ENCODE measurements at regions not wholly inside any gene's neighbourhood (a gene's known extent, or its start where the extent isn't known, plus 50 kb on each side); places are given as distances from the start of the nearest gene placed in this dataset.

DNA sequence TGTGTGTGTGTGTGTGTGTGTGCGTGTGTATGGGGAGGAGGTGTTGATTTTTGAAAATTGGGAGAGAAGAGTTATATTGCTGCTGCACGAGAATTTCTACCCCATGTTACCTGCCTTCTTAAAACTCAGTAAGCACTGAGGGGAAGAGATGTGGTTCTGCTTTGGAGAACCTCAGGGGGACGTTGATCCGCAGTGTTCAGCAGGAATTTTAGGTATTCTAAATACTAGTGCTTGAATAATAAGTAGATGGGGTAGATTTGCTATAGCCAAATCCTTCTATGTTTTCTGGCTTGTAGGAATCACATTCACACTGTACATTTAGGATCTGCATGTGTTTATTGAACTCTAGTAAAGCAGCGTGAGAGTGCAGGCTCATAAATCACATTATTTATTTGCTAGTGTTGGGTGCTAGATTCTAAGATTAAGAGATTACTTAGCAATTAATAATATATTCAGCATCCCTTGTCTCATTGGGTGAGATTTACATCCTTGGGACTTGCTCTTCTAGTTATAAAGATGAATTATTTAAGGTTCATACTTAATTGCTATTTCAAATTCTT, 268.1 kb downstream of the MFSD1 start:
- H3K9ac ChIP-seq (ENCODE audit: extremely low read depth, low read length, poor library complexity, severe bottlenecking), result no peak overlapping the region
- no peaks in the 10 kb centered on the region for H3K9me3 ChIP-seq (ENCODE audit: control insufficient read depth, low read length)
- Mint-ChIP-seq H3K4me3 (no peak overlapping the region), H3K27me3 (ENCODE audit: insufficient read depth) (no peaks in the 10 kb centered on the region), H3K27ac (no peak overlapping the region), H3K9me3 (no peaks in the 10 kb centered on the region), H3K36me3 (ENCODE audit: low read depth) (no peaks in the 10 kb centered on the region), H3K4me1 (peaks cover 10% of the 10 kb centered on the region)
- WGBS, 2 experiments (ENCODE audit: insufficient coverage in 1 of 2, insufficient read length in 1 of 2), result 86% methylated on average over 4 of the region's 5 CpGs; no CpG with 5 or more reads in 1 of the 2 experiments
- H3K27ac ChIP-seq (ENCODE audit: low read depth, low read length), result no peak overlapping the region
- H3K27me3 ChIP-seq (ENCODE audit: control insufficient read depth, insufficient read depth, low read length, poor library complexity, severe bottlenecking), result no peaks in the 10 kb centered on the region
- no peak for DNase-seq
- TF ChIP-seq, protein P1, sequence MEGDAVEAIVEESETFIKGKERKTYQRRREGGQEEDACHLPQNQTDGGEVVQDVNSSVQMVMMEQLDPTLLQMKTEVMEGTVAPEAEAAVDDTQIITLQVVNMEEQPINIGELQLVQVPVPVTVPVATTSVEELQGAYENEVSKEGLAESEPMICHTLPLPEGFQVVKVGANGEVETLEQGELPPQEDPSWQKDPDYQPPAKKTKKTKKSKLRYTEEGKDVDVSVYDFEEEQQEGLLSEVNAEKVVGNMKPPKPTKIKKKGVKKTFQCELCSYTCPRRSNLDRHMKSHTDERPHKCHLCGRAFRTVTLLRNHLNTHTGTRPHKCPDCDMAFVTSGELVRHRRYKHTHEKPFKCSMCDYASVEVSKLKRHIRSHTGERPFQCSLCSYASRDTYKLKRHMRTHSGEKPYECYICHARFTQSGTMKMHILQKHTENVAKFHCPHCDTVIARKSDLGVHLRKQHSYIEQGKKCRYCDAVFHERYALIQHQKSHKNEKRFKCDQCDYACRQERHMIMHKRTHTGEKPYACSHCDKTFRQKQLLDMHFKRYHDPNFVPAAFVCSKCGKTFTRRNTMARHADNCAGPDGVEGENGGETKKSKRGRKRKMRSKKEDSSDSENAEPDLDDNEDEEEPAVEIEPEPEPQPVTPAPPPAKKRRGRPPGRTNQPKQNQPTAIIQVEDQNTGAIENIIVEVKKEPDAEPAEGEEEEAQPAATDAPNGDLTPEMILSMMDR (conservative IDR thresholded peaks at IDR 0.05), result no peak
- no peaks in the 10 kb centered on the region for H3K36me3 ChIP-seq (ENCODE audit: control insufficient read depth, insufficient read depth, low read length)
- H3K4me3 ChIP-seq (ENCODE audit: low read length), result no peak overlapping the region
- H3K4me1 ChIP-seq (ENCODE audit: control insufficient read depth, insufficient read depth, low read length), result peaks cover 5% of the 10 kb centered on the region

DNA sequence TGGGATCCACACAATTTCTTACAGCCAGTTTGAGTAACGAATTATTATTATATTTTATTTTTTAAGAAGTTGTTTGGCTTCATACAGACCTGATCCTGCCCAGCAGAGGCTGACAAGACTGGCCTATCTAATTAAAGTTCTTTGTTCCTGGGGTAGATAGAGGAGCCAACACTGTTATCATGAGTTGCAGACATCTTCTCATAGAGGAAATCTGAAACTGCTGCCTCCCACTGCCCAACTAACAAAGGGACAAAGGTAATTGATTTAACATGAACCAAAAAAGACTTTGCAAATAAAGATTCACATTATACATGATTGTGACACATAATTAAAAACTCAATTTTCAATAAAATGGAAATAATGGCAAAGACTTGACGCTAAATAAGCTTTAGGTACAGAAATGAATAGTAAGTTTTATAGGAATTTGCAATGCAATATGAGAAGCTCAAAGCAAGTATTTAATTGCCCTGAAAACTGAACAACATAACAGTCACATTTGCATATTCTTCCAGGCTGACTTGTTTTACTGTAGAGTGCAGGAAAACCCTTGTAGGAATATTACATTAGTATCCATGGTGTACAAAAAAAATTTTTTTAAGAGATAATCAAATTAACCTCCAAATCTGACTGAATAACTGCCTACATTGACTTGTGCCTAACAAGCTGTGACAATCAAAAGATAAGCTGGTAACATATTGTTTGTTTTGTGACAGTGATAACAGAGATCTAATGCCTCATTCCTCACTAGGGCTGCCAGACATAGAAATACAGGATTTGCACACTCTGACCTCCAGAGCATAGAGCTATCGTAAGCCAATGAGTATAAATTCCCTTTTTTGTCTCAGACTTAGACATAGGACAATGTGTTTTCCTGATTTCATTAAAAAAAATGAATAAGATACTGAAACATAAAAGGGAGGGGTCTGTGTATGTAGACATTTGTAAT, 273.2 kb downstream of the MFSD1 start:
- Mint-ChIP-seq H3K4me3 (no peak overlapping the region), H3K36me3 (ENCODE audit: low read depth) (no peaks in the 10 kb centered on the region), H3K4me1 (peaks cover 39% of the 10 kb centered on the region), H3K27ac (peak overlapping the region; percentile 61), H3K27me3 (ENCODE audit: insufficient read depth) (no peaks in the 10 kb centered on the region), H3K9me3 (no peaks in the 10 kb centered on the region)
- Histone ChIP-seq H3K27me3 (ENCODE audit: control insufficient read depth, insufficient read depth, low read length, poor library complexity, severe bottlenecking) (no peaks in the 10 kb centered on the region), H3K9me3 (ENCODE audit: control insufficient read depth, low read length) (no peaks in the 10 kb centered on the region), H3K9ac (ENCODE audit: extremely low read depth, low read length, poor library complexity, severe bottlenecking) (no peak overlapping the region), H3K4me1 (ENCODE audit: control insufficient read depth, insufficient read depth, low read length) (peaks cover 26% of the 10 kb centered on the region), H3K27ac (ENCODE audit: low read depth, low read length) (no peak overlapping the region), H3K4me3 (ENCODE audit: low read length) (peak overlapping the region; percentile 19), H3K36me3 (ENCODE audit: control insufficient read depth, insufficient read depth, low read length) (no peaks in the 10 kb centered on the region)
- DNase-seq, result no peak
- WGBS, 2 experiments (ENCODE audit: insufficient coverage in 1 of 2, insufficient read length in 1 of 2), result 60 to 67% methylated on average over 1 to 3 of the region's 3 CpGs
- TF ChIP-seq, protein P1 (conservative IDR thresholded peaks at IDR 0.05), result no peak

DNA sequence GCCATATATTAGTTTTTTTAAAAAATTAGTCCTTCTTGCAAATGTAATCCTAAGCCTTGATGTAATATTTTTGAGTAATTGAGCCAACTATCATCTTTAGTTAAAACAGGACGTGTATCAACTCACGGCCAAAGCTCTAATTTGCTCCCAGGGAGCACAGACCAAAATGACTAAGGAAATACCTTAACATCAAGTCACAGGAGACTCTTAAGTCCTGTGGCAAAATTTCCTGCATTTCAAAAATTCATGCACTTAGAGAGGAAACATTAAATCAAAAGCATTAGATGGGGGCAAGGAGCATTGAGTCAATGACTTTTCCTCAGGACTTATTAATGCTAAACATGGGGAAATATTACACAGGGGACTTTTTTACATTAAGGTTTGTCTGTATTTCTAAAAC, 276.0 kb downstream of the MFSD1 start:
- H3K36me3 Mint-ChIP-seq (ENCODE audit: low read depth), result no peaks in the 10 kb centered on the region
- no peak for DNase-seq
- no peak overlapping the region for H3K27ac ChIP-seq (ENCODE audit: low read depth, low read length)

More for the DNA sequence above, 276.0 kb downstream of the MFSD1 start:
- Histone ChIP-seq H3K4me3 (ENCODE audit: low read length) (no peak overlapping the region), H3K4me1 (ENCODE audit: control insufficient read depth, insufficient read depth, low read length) (peaks cover 26% of the 10 kb centered on the region), H3K27me3 (ENCODE audit: control insufficient read depth, insufficient read depth, low read length, poor library complexity, severe bottlenecking) (no peaks in the 10 kb centered on the region), H3K9me3 (ENCODE audit: control insufficient read depth, low read length) (no peaks in the 10 kb centered on the region), H3K9ac (ENCODE audit: extremely low read depth, low read length, poor library complexity, severe bottlenecking) (no peak overlapping the region), H3K36me3 (ENCODE audit: control insufficient read depth, insufficient read depth, low read length) (no peaks in the 10 kb centered on the region)
- Mint-ChIP-seq H3K27ac (no peak overlapping the region), H3K4me3 (no peak overlapping the region), H3K27me3 (ENCODE audit: insufficient read depth) (no peaks in the 10 kb centered on the region), H3K9me3 (no peaks in the 10 kb centered on the region), H3K4me1 (peaks cover 39% of the 10 kb centered on the region)
- WGBS, 2 experiments (ENCODE audit: insufficient coverage in 1 of 2, insufficient read length in 1 of 2), result 89 to 100% methylated on average over 2 of the region's 2 CpGs
- TF ChIP-seq, protein P1 (conservative IDR thresholded peaks at IDR 0.05), result no peak

Data from endodermal cell (in vitro differentiated cells).